HG03575 (cell line): ENCODE measurements at regions not wholly inside any gene's neighbourhood (a gene's known extent, or its start where the extent isn't known, plus 50 kb on each side); places are given as distances from the start of the nearest gene placed in this dataset.

Experiments
- ATAC-seq: cut with Tn5 transposase; IDR thresholded peaks from one replicate; pipeline ENCODE4 v1.9.1; 2021; ENCODE audit not compliant: unreplicated experiment, insufficient number of reproducible peaks, low FRiP score; ENCODE audit errors: extremely low read depth

GRCh38 chr4:179582164-179582905, 2140.1 kb upstream of the AGA start:
- no peak for ATAC-seq

- no peak for ATAC-seq
Observed at GRCh38 chr4:179583221-179583620, 2141.0 kb upstream of the AGA start.

DNA sequence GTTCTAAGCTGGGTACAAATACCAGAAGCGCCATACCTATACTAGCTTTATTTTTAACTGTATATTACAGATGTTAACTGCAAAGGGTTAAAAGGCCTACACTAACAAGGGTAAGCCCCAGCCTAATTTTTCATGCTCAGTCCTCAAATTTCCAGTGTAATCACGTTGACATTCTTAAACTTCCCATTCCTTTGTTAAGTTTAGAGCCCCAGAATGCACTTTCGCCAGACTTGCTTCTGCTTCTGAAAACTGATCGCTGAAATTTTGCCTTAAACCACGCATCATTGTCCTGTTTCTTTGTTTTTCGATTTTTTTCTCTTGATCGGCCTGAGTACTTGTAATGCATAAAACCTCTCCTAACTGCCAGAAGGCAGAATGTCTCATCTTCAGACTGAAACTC, 2141.9 kb upstream of the AGA start:
- no peak for ATAC-seq

- no peak for ATAC-seq
Observed at GRCh38 chr4:179585761-179586160, 2143.5 kb upstream of the AGA start.

GRCh38 chr4:179586460-179586859, 2144.2 kb upstream of the AGA start:
- ATAC-seq = no peak

GRCh38 chr4:179595671-179596410, 2153.6 kb upstream of the AGA start:
- ATAC-seq = no peak

DNA sequence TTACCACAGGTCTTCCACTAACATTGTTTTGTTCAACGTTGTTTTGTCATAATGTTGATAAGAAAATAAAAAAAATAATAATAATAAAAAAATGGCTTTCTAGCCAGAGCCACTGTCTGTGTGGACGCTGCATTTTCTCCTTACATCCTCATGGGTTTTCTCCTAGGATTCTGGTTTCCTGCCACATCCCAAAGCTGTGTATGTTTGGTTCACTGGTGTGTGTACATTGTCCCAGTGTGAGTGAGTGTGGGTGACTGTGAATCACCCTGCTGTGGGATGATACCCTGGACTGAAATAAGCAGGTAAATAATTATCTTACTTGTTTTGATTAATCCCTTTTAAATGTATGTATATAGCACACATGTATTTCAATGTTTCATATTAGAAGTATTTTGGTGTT, 2154.4 kb upstream of the AGA start:
- no peak for ATAC-seq

GRCh38 chr4:179597301-179597700, 2155.1 kb upstream of the AGA start:
- no peak for ATAC-seq

DNA sequence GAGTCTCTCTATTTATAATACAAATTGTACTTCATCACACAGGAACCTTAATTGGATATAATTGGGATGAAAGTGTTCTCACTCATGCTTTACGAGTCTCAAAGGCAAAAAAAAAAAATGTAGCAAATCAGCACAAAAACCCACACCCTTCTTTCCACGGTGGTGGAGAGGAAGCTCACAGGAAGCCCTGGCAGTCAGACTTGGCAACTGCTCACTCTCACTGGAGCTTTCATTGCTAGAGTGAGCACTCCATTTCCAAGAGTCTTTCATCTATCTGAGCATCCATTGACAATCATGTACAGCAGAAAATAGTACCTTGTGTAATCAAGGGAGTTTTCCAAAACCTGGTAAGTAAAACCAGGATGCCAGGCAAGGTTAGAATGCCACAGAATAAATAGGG, 2159.4 kb upstream of the AGA start:
- no peak for ATAC-seq

DNA sequence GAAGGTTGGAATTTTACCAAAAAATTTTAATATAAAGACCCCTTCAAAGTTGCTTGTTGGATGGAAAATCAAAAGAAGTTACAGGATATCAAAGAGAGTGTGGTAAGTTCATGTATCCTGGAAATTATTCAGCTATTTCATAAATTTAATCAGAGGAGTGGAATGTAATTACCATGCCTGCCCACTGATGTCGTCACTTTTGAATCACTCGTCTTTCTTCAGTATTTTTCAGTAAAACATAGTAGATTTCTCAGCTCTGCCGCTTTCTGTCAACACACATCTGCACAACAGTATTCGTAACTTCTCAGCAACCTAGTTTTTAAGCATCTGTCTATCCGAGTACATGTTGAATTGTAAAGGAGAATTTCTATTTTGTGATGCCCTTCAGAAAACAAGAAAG, 2163.0 kb upstream of the AGA start:
- no peak for ATAC-seq

- ATAC-seq = no peak
Observed at GRCh38 chr4:179607003-179607402, 2164.8 kb upstream of the AGA start.

- ATAC-seq = no peak
Observed at GRCh38 chr4:179615704-179616103, 2173.5 kb upstream of the AGA start.

- no peak for ATAC-seq
Observed at GRCh38 chr4:179618966-179619365, 2176.7 kb upstream of the AGA start.

- ATAC-seq = no peak
Observed at GRCh38 chr4:179624768-179625181, 2182.5 kb upstream of the AGA start.

- ATAC-seq = no peak
Observed at GRCh38 chr4:179625406-179625805, 2183.2 kb upstream of the AGA start.

- no peak for ATAC-seq
Observed at GRCh38 chr4:179626687-179627086, 2184.4 kb upstream of the AGA start.

GRCh38 chr4:179631321-179631720, 2189.1 kb upstream of the AGA start:
- no peak for ATAC-seq

DNA sequence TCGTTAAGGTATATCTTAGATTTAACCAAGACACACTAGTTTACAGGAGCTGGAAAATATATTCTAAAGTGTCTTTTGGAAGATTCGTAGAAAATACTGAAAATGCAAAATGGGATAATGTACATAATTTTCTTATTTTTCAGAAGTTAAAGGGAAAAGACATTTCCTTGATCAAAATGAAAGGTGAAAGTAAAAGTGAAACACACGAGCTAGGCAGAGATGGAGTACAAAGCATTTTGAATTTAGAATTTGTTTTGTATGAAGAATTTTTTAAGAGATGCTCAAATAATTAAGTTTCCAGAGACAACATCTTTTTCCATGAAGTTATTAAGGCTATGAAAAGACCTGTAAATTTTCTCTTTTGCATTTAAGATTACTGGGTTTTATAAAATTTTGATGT, 2192.6 kb upstream of the AGA start:
- no peak for ATAC-seq

DNA sequence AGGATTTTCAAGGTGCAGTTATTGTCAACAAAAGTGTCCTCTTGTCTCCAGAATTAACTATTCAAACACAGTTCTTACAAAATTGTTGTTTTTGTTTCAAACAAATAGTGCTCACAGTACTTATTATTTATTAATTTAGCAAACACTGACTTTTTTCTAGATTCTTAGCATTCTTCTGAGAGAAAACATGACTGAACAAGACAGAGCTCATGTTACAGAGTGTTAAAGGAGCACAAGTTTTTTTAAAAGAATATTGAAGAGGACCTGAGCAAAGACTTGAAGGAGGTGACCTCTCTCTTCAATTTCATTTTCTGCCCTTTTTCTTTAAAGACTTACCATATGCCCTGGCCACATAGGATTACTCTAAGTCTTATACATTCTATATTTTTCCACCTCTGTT, 2220.3 kb upstream of the AGA start:
- no peak for ATAC-seq

DNA sequence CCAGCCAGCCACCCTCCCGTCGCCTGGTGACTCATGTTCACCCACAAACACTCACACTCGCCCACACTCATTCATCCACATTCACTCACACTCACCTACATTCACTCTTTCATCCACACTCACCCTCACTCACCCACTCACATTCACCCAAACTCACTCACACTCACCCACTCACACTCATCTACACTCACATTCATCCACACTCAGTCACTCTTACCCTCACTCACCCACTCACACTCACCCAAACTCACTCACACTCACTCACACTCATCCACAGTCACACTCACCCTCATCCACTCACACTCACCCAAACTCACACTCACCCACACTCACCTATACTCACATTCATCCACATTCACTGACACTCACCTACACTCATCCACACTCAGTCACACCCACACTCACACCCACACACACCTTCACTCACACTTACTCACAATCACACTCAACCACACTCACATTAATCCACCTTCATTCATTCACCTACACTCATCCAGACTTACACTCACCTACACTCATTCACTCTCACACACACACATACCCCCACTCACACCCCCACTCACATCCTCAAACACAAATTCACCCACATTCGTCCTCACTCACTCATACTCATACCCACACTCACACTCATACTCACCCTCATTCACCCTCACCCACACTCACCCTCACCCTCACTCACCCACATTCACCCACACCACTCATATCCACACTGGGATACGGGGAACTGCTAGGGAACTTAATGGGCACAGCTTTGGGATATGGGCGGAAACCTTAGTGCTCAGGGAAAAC, 2221.6 kb upstream of the AGA start:
- ATAC-seq = no peak
